GM12878 (cell line): ENCODE measurements at regions not wholly inside any gene's neighbourhood (a gene's known extent, or its start where the extent isn't known, plus 50 kb on each side); places are given as distances from the start of the nearest gene placed in this dataset.

ENCODE experiments used
- ATAC-seq: fragments of 200-7000 bp; cut with Tn5 transposase; 3 replicates; pipeline ENCODE4 v1.9.1; 2020; ENCODE audit warnings: mild to moderate bottlenecking, moderate library complexity
- BruUV-seq: library from RNA; stranded (reverse); fragments of 400-500 nt; replicated peaks from 2 replicates; lab custom pipeline; 2021; lab: Mats Ljungman, UMichigan
- CTCF ChIA-PET: fragments of 300-600 bp; sonication (Branson Sonifier 250); formaldehyde crosslinking; extraction: SDS; loops from one replicate; lab custom pipeline; 2021; ENCODE audit warnings: inconsistent platforms; lab: Yijun Ruan, JAX
- POLR2A ChIA-PET: fragments of 350-600 bp; formaldehyde crosslinking; extraction: SDS; loops from one replicate; lab custom pipeline; 2021; ENCODE audit warnings: inconsistent platforms; lab: Charles Lee
- RAD21 ChIA-PET: fragments of 300-600 bp; sonication (Branson Sonifier 250); formaldehyde crosslinking; loops from one replicate; lab custom pipeline; 2023; ENCODE audit warnings: antibody characterized with exemption; ENCODE audit not compliant: unreplicated experiment; lab: Charles Lee
- SMC1A ChIA-PET: fragments of 300-600 bp; sonication (Branson Sonifier 250); formaldehyde crosslinking; loops from one replicate; lab custom pipeline; 2023; ENCODE audit not compliant: unreplicated experiment, uncharacterized antibody; lab: Charles Lee
- DNase-seq: peaks from one replicate; pipeline ENCODE4 v3.0.0-alpha.2; 2011; ENCODE audit warnings: low read depth, low spot score
- FAIRE-seq: peaks from 3 replicates; lab custom pipeline; 2011; peaks lifted over from hg19 to GRCh38; lab: Jason Lieb, UNC
- H2AFZ ChIP-seq: 2 replicates; pipeline ENCODE4 v1.6.0; 2011; ENCODE audit warnings: low read depth, low read length, control low read depth; ENCODE audit not compliant: control insufficient read depth
- H3K27ac ChIP-seq: 2 replicates; pipeline ENCODE4 v1.5.1; 2011; ENCODE audit warnings: control low read depth; ENCODE audit not compliant: control insufficient read depth, insufficient read depth
- H3K27me3 ChIP-seq, 2 experiments: replicated peaks in 1 of 2; 2 replicates each; pipeline versions ENCODE4 v1.6.0 to v1.6.1; 2011; ENCODE audit warnings: low read length in 1 of 2; ENCODE audit not compliant: control insufficient read depth in 2 of 2, insufficient read depth in 2 of 2
- H3K36me3 ChIP-seq, 2 experiments: 2 replicates each; pipeline ENCODE4 v1.5.1; 2011; ENCODE audit warnings: low read length in 1 of 2; ENCODE audit not compliant: control insufficient read depth in 2 of 2, insufficient read depth in 2 of 2
- H3K4me1 ChIP-seq: 2 replicates; pipeline ENCODE4 v1.6.1; 2011; ENCODE audit warnings: mild to moderate bottlenecking, low read length, moderate library complexity, mixed read lengths; ENCODE audit not compliant: control insufficient read depth, insufficient read depth
- H3K4me2 ChIP-seq: 2 replicates; pipeline ENCODE4 v1.6.0; 2011; ENCODE audit warnings: control low read depth; ENCODE audit not compliant: control insufficient read depth, insufficient read depth
- H3K4me3 ChIP-seq: fragments of 200-600 bp; sonication (generic); 2 replicates; pipeline ENCODE4 v1.5.1; 2016
- H3K79me2 ChIP-seq: 2 replicates; pipeline ENCODE4 v1.6.0; 2011; ENCODE audit warnings: low read length; ENCODE audit not compliant: control insufficient read depth, insufficient read depth
- H3K9ac ChIP-seq: 2 replicates; pipeline ENCODE4 v1.8.0; 2011; ENCODE audit warnings: low read length, control low read depth, mixed read lengths; ENCODE audit not compliant: control insufficient read depth, insufficient read depth
- H3K9me3 ChIP-seq: replicated peaks from 3 replicates; pipeline ENCODE4 v1.5.1; 2011; ENCODE audit warnings: mild to moderate bottlenecking, low read length; ENCODE audit not compliant: control insufficient read depth, insufficient read depth
- H4K20me1 ChIP-seq: 2 replicates; pipeline ENCODE4 v1.6.0; 2011; ENCODE audit not compliant: control insufficient read depth, insufficient read depth
- CBX3 ChIP-seq: fragments of 200-600 bp; sonication (generic); IDR thresholded peaks from 2 replicates; pipeline ENCODE4 v1.6.1; 2016; ENCODE audit warnings: low read depth, borderline replicate concordance
- E2F8 ChIP-seq: fragments of 450-650 bp; IDR thresholded peaks from 2 replicates; pipeline ENCODE4 v1.6.1; 2018; ENCODE audit warnings: mild to moderate bottlenecking, low read depth, moderate library complexity; ENCODE audit not compliant: partially characterized antibody
- KAT2A ChIP-seq: conservative IDR thresholded peaks from 2 replicates; pipeline ENCODE4 v1.6.1; 2011; ENCODE audit warnings: low read depth, low read length; ENCODE audit not compliant: control insufficient read depth
- NBN ChIP-seq: fragments of 450-650 bp; IDR thresholded peaks from 2 replicates; pipeline ENCODE4 v1.6.1; 2016
- NRF1 ChIP-seq: conservative IDR thresholded peaks from 2 replicates; pipeline ENCODE4 v1.6.1; 2011; ENCODE audit warnings: mild to moderate bottlenecking, low read depth, low read length, improper control_type of control experiment
- POLR2AphosphoS2 ChIP-seq: IDR thresholded peaks from 2 replicates; pipeline ENCODE4 v1.6.1; 2011; ENCODE audit warnings: low read depth, mild to moderate bottlenecking, low read length, improper control_type of control experiment, moderate library complexity
- RB1 ChIP-seq: fragments of 450-650 bp; formaldehyde crosslinking; IDR thresholded peaks from 2 replicates; pipeline ENCODE4 v1.6.1; 2017; ENCODE audit warnings: mild to moderate bottlenecking, borderline replicate concordance
- SIN3A ChIP-seq: IDR thresholded peaks from 2 replicates; pipeline ENCODE4 v1.6.1; 2012; ENCODE audit warnings: low read depth, low read length, improper control_type of control experiment
- SMAD5 ChIP-seq: IDR thresholded peaks from 2 replicates; pipeline ENCODE4 v1.6.1; 2016; ENCODE audit warnings: antibody characterized with exemption, low read depth
- SP1 ChIP-seq: IDR thresholded peaks from one replicate; pipeline ENCODE4 v1.6.1; 2011; ENCODE audit warnings: low read depth, low read length
- SUZ12 ChIP-seq: fragments of 200-600 bp; sonication (generic); IDR thresholded peaks from one replicate; pipeline ENCODE4 v1.6.1; 2018; ENCODE audit warnings: antibody characterized with exemption, mild to moderate bottlenecking; ENCODE audit not compliant: unreplicated experiment
- ZNF207 ChIP-seq: fragments of 450-650 bp; IDR thresholded peaks from 2 replicates; pipeline ENCODE4 v1.6.1; 2014; ENCODE audit warnings: antibody characterized with exemption, mild to moderate bottlenecking, borderline replicate concordance
- ZNF274 ChIP-seq: IDR thresholded peaks from one replicate; pipeline ENCODE4 v1.8.0; 2011; ENCODE audit not compliant: insufficient read length, insufficient read depth
- ZNF622 ChIP-seq: fragments of 450-650 bp; IDR thresholded peaks from 2 replicates; pipeline ENCODE4 v1.6.1; 2017; ENCODE audit warnings: mild to moderate bottlenecking, inconsistent platforms
- WGBS: methylation state at CpG from one replicate; pipeline ENCODE4 v1.1.6; 2016; ENCODE audit warnings: low lambda C conversion rate; ENCODE audit not compliant: insufficient replicate concordance, insufficient coverage; ENCODE audit errors: missing lambda C conversion rate; 5-methylcytosine and 5-hydroxymethylcytosine counted together
- in situ Hi-C: fragments of 300-500 bp; cut with MboI; formaldehyde crosslinking; loops from 9 replicates; pipeline ENCODE4 v1.14.3; 2018; ENCODE audit warnings: mixed read lengths
- intact Hi-C: fragments of 100-400 bp; cut with micrococcal nuclease; formaldehyde crosslinking; loops from one replicate; pipeline ENCODE4 v1.14.2; 2022; ENCODE audit not compliant: unreplicated experiment
- TF ChIP-seq, protein P1 (sequence below): IDR thresholded peaks from 2 replicates; pipeline ENCODE4 v1.6.1; 2012; ENCODE audit warnings: mild to moderate bottlenecking, low read depth, low read length

DNA sequence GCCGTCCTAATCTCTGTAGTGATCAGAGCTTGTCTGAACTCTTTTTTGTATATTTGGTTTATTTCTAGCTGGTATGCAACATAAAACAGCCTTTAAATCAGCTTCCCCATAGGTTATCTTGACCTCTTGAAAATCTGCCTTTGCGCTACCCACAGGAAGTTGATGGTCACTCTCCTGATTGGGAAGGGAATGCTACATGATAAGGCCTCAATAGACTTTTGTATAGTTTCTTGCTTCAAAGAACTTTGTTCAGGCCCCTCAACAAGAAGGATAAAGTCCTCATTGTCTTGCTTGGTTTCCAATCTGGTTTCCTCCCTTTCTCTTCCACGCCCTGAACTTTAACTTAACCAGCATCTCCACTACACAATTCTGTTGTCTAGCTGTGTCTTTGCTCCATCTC, 95.4 kb upstream of the TENT5A start:
- in situ Hi-C loops (no loop called here), intact Hi-C loops (no loop called here)
- no peaks in the 10 kb centered on the region for H3K36me3 ChIP-seq
- H3K27ac ChIP-seq: no peak overlapping the region
- SMC1A ChIA-PET: interaction anchor here (0.5 to 1.9 kb wide), 7 partner anchors 8 to 128 kb away, joined by 3 to 4 read pairs (median 3); no protein-coding TSS in a partner anchor
- BruUV-seq: no TSS peak
- RAD21 ChIA-PET: no interaction called here
- no peaks in the 10 kb centered on the region for H3K4me1 ChIP-seq
- H3K9ac ChIP-seq: no peak overlapping the region
- no peaks in the 10 kb centered on the region for H3K79me2 ChIP-seq
- H4K20me1 ChIP-seq: no peaks in the 10 kb centered on the region
- WGBS: 27% methylated on average over 3 of the region's 3 CpGs
- H3K9me3 ChIP-seq: no peaks in the 10 kb centered on the region
- FAIRE-seq (no peak), ATAC-seq (no peak), DNase-seq (no peak)
- TF ChIP-seq SMAD5: no peak
- TF ChIP-seq ZNF207: no peak
- no peak for TF ChIP-seq POLR2AphosphoS2
- TF ChIP-seq NBN: no peak
- no peak for TF ChIP-seq NRF1
- no peak for TF ChIP-seq SP1
- no peak for TF ChIP-seq SIN3A
- no peak for TF ChIP-seq SUZ12
- TF ChIP-seq ZNF622: no peak
- TF ChIP-seq ZNF274: no peak
- TF ChIP-seq KAT2A: no peak
- TF ChIP-seq, protein P1, sequence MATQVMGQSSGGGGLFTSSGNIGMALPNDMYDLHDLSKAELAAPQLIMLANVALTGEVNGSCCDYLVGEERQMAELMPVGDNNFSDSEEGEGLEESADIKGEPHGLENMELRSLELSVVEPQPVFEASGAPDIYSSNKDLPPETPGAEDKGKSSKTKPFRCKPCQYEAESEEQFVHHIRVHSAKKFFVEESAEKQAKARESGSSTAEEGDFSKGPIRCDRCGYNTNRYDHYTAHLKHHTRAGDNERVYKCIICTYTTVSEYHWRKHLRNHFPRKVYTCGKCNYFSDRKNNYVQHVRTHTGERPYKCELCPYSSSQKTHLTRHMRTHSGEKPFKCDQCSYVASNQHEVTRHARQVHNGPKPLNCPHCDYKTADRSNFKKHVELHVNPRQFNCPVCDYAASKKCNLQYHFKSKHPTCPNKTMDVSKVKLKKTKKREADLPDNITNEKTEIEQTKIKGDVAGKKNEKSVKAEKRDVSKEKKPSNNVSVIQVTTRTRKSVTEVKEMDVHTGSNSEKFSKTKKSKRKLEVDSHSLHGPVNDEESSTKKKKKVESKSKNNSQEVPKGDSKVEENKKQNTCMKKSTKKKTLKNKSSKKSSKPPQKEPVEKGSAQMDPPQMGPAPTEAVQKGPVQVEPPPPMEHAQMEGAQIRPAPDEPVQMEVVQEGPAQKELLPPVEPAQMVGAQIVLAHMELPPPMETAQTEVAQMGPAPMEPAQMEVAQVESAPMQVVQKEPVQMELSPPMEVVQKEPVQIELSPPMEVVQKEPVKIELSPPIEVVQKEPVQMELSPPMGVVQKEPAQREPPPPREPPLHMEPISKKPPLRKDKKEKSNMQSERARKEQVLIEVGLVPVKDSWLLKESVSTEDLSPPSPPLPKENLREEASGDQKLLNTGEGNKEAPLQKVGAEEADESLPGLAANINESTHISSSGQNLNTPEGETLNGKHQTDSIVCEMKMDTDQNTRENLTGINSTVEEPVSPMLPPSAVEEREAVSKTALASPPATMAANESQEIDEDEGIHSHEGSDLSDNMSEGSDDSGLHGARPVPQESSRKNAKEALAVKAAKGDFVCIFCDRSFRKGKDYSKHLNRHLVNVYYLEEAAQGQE: no peak
- TF ChIP-seq RB1: no peak
- TF ChIP-seq E2F8: no peak
- no peak for TF ChIP-seq CBX3
- CTCF ChIA-PET: no interaction called here
- H3K27me3 ChIP-seq: no peaks in the 10 kb centered on the region
- no peak overlapping the region for H2AFZ ChIP-seq
- H3K4me2 ChIP-seq: no peak overlapping the region
- H3K4me3 ChIP-seq: no peak overlapping the region
- POLR2A ChIA-PET: no interaction called here
